IMR-90 (cell line): ENCODE measurements at regions not wholly inside any gene's neighbourhood (a gene's known extent, or its start where the extent isn't known, plus 50 kb on each side); places are given as distances from the start of the nearest gene placed in this dataset.

Experiments
- ATAC-seq: fragments of 200-7000 bp; cut with Tn5 transposase; 2 replicates; pipeline ENCODE4 v1.9.1; 2020; ENCODE audit warnings: low read depth, mild to moderate bottlenecking, moderate library complexity
- BruUV-seq: library from RNA; stranded (reverse); fragments of 400-500 nt; replicated peaks from 2 replicates; lab custom pipeline; 2021; lab: Mats Ljungman, UMichigan
- CTCF ChIA-PET: fragments of 300-600 bp; formaldehyde crosslinking; extraction: SDS; loops from one replicate; lab custom pipeline; 2021; ENCODE audit warnings: antibody characterized with exemption; lab: Yijun Ruan, JAX
- POLR2A ChIA-PET: fragments of 300-600 bp; sonication (Branson Sonifier 250); formaldehyde crosslinking; loops from one replicate; lab custom pipeline; 2022; ENCODE audit warnings: antibody characterized with exemption; ENCODE audit not compliant: unreplicated experiment; lab: Charles Lee
- DNase-seq: peaks from one replicate; pipeline ENCODE4 v3.0.0; 2013
- H2AFZ ChIP-seq: replicated peaks from 2 replicates; pipeline ENCODE3; 2013; ENCODE audit warnings: low read length, mild to moderate bottlenecking; ENCODE audit not compliant: poor library complexity
- H2AK5ac ChIP-seq: 2 replicates; pipeline ENCODE4 v1.6.1; 2013; ENCODE audit warnings: low read depth, low read length, inconsistent platforms
- H2AK9ac ChIP-seq: replicated peaks from 2 replicates; pipeline ENCODE3; 2013; ENCODE audit warnings: mild to moderate bottlenecking, low read depth, low read length, moderate library complexity; ENCODE audit not compliant: poor library complexity
- H2BK120ac ChIP-seq: 2 replicates; pipeline ENCODE4 v1.6.1; 2013; ENCODE audit warnings: low read depth, low read length, inconsistent platforms
- H2BK15ac ChIP-seq: 3 replicates; pipeline ENCODE4 v1.6.1; 2013; ENCODE audit warnings: low read depth, low read length, inconsistent platforms
- H2BK20ac ChIP-seq: 2 replicates; pipeline ENCODE4 v1.6.1; 2013; ENCODE audit warnings: low read depth, mild to moderate bottlenecking, inconsistent platforms, low read length, moderate library complexity
- H2BK5ac ChIP-seq: 2 replicates; pipeline ENCODE4 v1.6.1; 2013; ENCODE audit warnings: mild to moderate bottlenecking, low read depth, low read length, inconsistent platforms; ENCODE audit not compliant: poor library complexity, severe bottlenecking
- H3K14ac ChIP-seq: replicated peaks from 2 replicates; pipeline ENCODE4 v1.6.1; 2013; ENCODE audit warnings: low read depth, low read length, inconsistent platforms
- H3K18ac ChIP-seq: 2 replicates; pipeline ENCODE4 v1.6.1; 2013; ENCODE audit warnings: low read depth, low read length, control low read depth
- H3K23ac ChIP-seq: 2 replicates; pipeline ENCODE4 v1.6.1; 2013; ENCODE audit warnings: low read depth, low read length, inconsistent platforms
- H3K27ac ChIP-seq: 2 replicates; pipeline ENCODE4 v1.5.1; 2013; ENCODE audit warnings: mild to moderate bottlenecking, control low read depth, low read length; ENCODE audit not compliant: insufficient read depth
- H3K27me3 ChIP-seq: 2 replicates; pipeline ENCODE4 v1.6.1; 2013; ENCODE audit warnings: low read length; ENCODE audit not compliant: control insufficient read depth, insufficient read depth
- H3K36me3 ChIP-seq: 2 replicates; pipeline ENCODE4 v1.6.1; 2013; ENCODE audit warnings: low read length, mixed read lengths; ENCODE audit not compliant: control insufficient read depth, insufficient read depth
- H3K4ac ChIP-seq: 2 replicates; pipeline ENCODE4 v1.6.1; 2013; ENCODE audit warnings: low read depth, low read length, inconsistent platforms
- H3K4me1 ChIP-seq: 2 replicates; pipeline ENCODE4 v1.6.1; 2013; ENCODE audit warnings: low read length, mixed read lengths; ENCODE audit not compliant: control insufficient read depth, insufficient read depth
- H3K4me2 ChIP-seq: 2 replicates; pipeline ENCODE4 v1.6.1; 2013; ENCODE audit warnings: low read depth, mild to moderate bottlenecking, control low read depth, low read length, moderate library complexity
- H3K4me3 ChIP-seq: 2 replicates; pipeline ENCODE4 v1.5.1; 2013; ENCODE audit warnings: low read depth, mild to moderate bottlenecking, control low read depth, low read length, moderate library complexity; ENCODE audit not compliant: insufficient read depth
- H3K56ac ChIP-seq: 2 replicates; pipeline ENCODE4 v1.6.1; 2013; ENCODE audit warnings: low read length, inconsistent platforms; ENCODE audit not compliant: insufficient read depth; ENCODE audit errors: extremely low read depth
- H3K79me1 ChIP-seq, 2 experiments: 2 replicates each; pipeline ENCODE4 v1.6.1; 2013; ENCODE audit warnings: low read length in 2 of 2, inconsistent platforms in 1 of 2, low read depth in 1 of 2
- H3K9ac ChIP-seq: 2 replicates; pipeline ENCODE4 v1.6.1; 2013; ENCODE audit warnings: low read depth, low read length, control low read depth
- H3K9me1 ChIP-seq: 2 replicates; pipeline ENCODE4 v1.6.1; 2013; ENCODE audit warnings: low read length, inconsistent platforms; ENCODE audit not compliant: insufficient read depth
- H3K9me3 ChIP-seq: 2 replicates; pipeline ENCODE4 v1.6.1; 2013; ENCODE audit warnings: low read length; ENCODE audit not compliant: control insufficient read depth, insufficient read depth
- H4K20me1 ChIP-seq: 2 replicates; pipeline ENCODE4 v1.6.1; 2013; ENCODE audit warnings: low read length, inconsistent platforms; ENCODE audit not compliant: insufficient read depth
- H4K5ac ChIP-seq: 2 replicates; pipeline ENCODE4 v1.6.1; 2013; ENCODE audit warnings: mild to moderate bottlenecking, low read depth, low read length, control low read depth
- H4K8ac ChIP-seq, 2 experiments: 2 replicates each; pipeline ENCODE4 v1.6.1; 2013; ENCODE audit warnings: low read depth in 2 of 2, low read length in 2 of 2, control low read depth in 1 of 2, inconsistent platforms in 1 of 2
- H4K91ac ChIP-seq: 2 replicates; pipeline ENCODE4 v1.6.1; 2013; ENCODE audit warnings: low read depth, low read length, inconsistent platforms; ENCODE audit not compliant: insufficient read depth
- BHLHE40 ChIP-seq: fragments of 150-350 bp; IDR thresholded peaks from 2 replicates; pipeline ENCODE4 v1.6.1; 2016; ENCODE audit warnings: mild to moderate bottlenecking, low read depth, low read length
- CEBPB ChIP-seq: IDR thresholded peaks from 2 replicates; pipeline ENCODE4 v1.6.1; 2012; ENCODE audit warnings: low read depth, low read length, improper control_type of control experiment
- CHD1 ChIP-seq: IDR thresholded peaks from 2 replicates; pipeline ENCODE4 v1.6.1; 2012; ENCODE audit warnings: low read depth, low read length, improper control_type of control experiment
- ELK1 ChIP-seq: fragments of 150-350 bp; IDR thresholded peaks from 2 replicates; pipeline ENCODE4 v1.6.1; 2016; ENCODE audit warnings: low read depth, mild to moderate bottlenecking, low read length, moderate library complexity, borderline replicate concordance
- FOS ChIP-seq: fragments of 150-350 bp; IDR thresholded peaks from 2 replicates; pipeline ENCODE4 v1.6.1; 2016; ENCODE audit warnings: low read depth, low read length
- MAFK ChIP-seq: IDR thresholded peaks from 2 replicates; pipeline ENCODE4 v1.6.1; 2012; ENCODE audit warnings: low read depth, low read length, improper control_type of control experiment
- MAZ ChIP-seq: IDR thresholded peaks from 2 replicates; pipeline ENCODE4 v1.6.1; 2012; ENCODE audit warnings: low read depth, mild to moderate bottlenecking, low read length, improper control_type of control experiment, moderate library complexity, borderline replicate concordance
- MXI1 ChIP-seq: IDR thresholded peaks from 2 replicates; pipeline ENCODE4 v1.6.1; 2012; ENCODE audit warnings: low read depth, mild to moderate bottlenecking, low read length, moderate library complexity, borderline replicate concordance
- NFE2L2 ChIP-seq: fragments of 150-350 bp; IDR thresholded peaks from 2 replicates; pipeline ENCODE4 v1.6.1; 2016; ENCODE audit warnings: low read depth, mild to moderate bottlenecking, low read length
- POLR2A ChIP-seq: IDR thresholded peaks from 2 replicates; pipeline ENCODE4 v1.6.1; 2012; ENCODE audit warnings: mild to moderate bottlenecking, low read depth, low read length
- RAD21 ChIP-seq: IDR thresholded peaks from 2 replicates; pipeline ENCODE4 v1.6.1; 2012; ENCODE audit warnings: low read length, improper control_type of control experiment
- RCOR1 ChIP-seq: IDR thresholded peaks from 2 replicates; pipeline ENCODE4 v1.6.1; 2012; ENCODE audit warnings: mild to moderate bottlenecking, low read length, improper control_type of control experiment; ENCODE audit not compliant: insufficient replicate concordance
- RFX5 ChIP-seq: IDR thresholded peaks from 2 replicates; pipeline ENCODE4 v1.8.0; 2012; ENCODE audit warnings: low read depth, mild to moderate bottlenecking, low read length, moderate library complexity
- SMC3 ChIP-seq: fragments of 150-350 bp; IDR thresholded peaks from 2 replicates; pipeline ENCODE4 v1.6.1; 2016; ENCODE audit warnings: low read depth, mild to moderate bottlenecking, antibody characterized with exemption, low read length, moderate library complexity
- WGBS, 2 experiments: methylation state at CpG; one replicate each; pipeline versions ENCODE4 v1.1.5 to v1.1.7; 2013; ENCODE audit warnings: missing lambda C conversion rate in 2 of 2; ENCODE audit not compliant: insufficient read length in 1 of 2; ENCODE audit errors: extremely low coverage in 2 of 2; 5-methylcytosine and 5-hydroxymethylcytosine counted together
- dilution Hi-C: fragments of 300-500 bp; cut with HindIII; formaldehyde crosslinking; loops from one replicate; pipeline ENCODE4 v1.14.3; 2018; ENCODE audit warnings: low sequenced_read_pairs; ENCODE audit not compliant: unreplicated experiment
- in situ Hi-C: fragments of 300-500 bp; cut with MboI; formaldehyde crosslinking; loops from 3 replicates; pipeline ENCODE4 v1.14.3; 2019; ENCODE audit warnings: low sequenced_read_pairs, inconsistent platforms, mixed read lengths
- intact Hi-C: fragments of 100-400 bp; cut with micrococcal nuclease; formaldehyde crosslinking; loops from 2 replicates; pipeline ENCODE4 v1.10.0; 2022
- TF ChIP-seq, protein P1 (sequence below): fragments of 150-350 bp; IDR thresholded peaks from 2 replicates; pipeline ENCODE4 v1.6.1; 2017; ENCODE audit warnings: mild to moderate bottlenecking, antibody characterized with exemption, low read length, low read depth
- TF ChIP-seq, protein P2 (sequence below): conservative IDR thresholded peaks from 2 replicates; pipeline ENCODE4 v1.5.1; 2012; ENCODE audit warnings: mild to moderate bottlenecking, low read depth, low read length, improper control_type of control experiment

DNA sequence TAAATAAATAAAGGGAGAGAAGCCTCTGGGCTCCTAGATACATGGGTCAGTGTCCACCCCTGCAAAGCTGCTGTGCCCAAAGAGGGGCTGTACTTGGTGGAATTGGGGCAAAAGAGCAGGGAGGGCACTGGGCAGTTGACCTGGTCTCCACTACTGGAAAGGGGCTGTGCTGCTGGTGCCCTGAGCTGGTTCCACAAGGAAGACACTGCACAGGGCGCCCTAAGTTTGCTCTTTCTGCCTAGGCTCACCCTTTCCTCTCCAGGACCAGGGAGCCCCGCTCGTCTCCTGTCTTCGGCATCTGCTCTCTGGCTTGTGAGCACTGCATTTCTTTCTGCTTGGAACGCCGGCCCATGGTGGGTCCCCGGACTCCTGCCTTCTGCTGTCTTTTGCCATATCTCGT is 161.9 kb downstream of the SEC14L1 start:
- Histone ChIP-seq H4K8ac (no peak overlapping the region), H3K14ac (no peak overlapping the region), H3K23ac (no peak overlapping the region), H3K18ac (no peak overlapping the region), H3K9ac (no peak overlapping the region), H3K27me3 (no peaks in the 10 kb centered on the region), H2AK5ac (no peak overlapping the region), H3K4me1 (peaks cover 12% of the 10 kb centered on the region), H3K4me3 (no peak overlapping the region), H3K9me3 (peaks cover 9% of the 10 kb centered on the region), H3K9me1 (peaks cover 19% of the 10 kb centered on the region), H4K20me1 (no peaks in the 10 kb centered on the region), H4K5ac (no peak overlapping the region), H3K56ac (no peak overlapping the region), H3K27ac (no peak overlapping the region), H2BK15ac (no peak overlapping the region), H3K36me3 (no peaks in the 10 kb centered on the region), H4K91ac (no peak overlapping the region), H3K79me1 (peaks cover 19 to 71% of the 10 kb centered on the region in 2 experiments), H2BK120ac (no peak overlapping the region), H2BK5ac (no peak overlapping the region), H3K4me2 (no peak overlapping the region), H2AK9ac (no peak overlapping the region), H2BK20ac (no peak overlapping the region), H3K4ac (0 out of 2 replicates have a peak overlapping the region, but pooled peaks have one; percentile 5), H2AFZ (no peak overlapping the region)
- DNase-seq (no peak), ATAC-seq (no peak)
- POLR2A ChIA-PET, result no interaction called here
- intact Hi-C loops (no loop called here), in situ Hi-C loops (no loop called here), dilution Hi-C loops (no loop called here)
- BruUV-seq, result no TSS peak
- TF ChIP-seq, protein P1, sequence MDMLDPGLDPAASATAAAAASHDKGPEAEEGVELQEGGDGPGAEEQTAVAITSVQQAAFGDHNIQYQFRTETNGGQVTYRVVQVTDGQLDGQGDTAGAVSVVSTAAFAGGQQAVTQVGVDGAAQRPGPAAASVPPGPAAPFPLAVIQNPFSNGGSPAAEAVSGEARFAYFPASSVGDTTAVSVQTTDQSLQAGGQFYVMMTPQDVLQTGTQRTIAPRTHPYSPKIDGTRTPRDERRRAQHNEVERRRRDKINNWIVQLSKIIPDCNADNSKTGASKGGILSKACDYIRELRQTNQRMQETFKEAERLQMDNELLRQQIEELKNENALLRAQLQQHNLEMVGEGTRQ, result no peak
- TF ChIP-seq POLR2A (no peak), RAD21 (no peak), CEBPB (no peak), MAZ (no peak), RFX5 (no peak), MAFK (no peak), BHLHE40 (no peak), RCOR1 (no peak), CHD1 (no peak), NFE2L2 (no peak), MXI1 (no peak), FOS (no peak), ELK1 (no peak), SMC3 (no peak)
- TF ChIP-seq, protein P2, sequence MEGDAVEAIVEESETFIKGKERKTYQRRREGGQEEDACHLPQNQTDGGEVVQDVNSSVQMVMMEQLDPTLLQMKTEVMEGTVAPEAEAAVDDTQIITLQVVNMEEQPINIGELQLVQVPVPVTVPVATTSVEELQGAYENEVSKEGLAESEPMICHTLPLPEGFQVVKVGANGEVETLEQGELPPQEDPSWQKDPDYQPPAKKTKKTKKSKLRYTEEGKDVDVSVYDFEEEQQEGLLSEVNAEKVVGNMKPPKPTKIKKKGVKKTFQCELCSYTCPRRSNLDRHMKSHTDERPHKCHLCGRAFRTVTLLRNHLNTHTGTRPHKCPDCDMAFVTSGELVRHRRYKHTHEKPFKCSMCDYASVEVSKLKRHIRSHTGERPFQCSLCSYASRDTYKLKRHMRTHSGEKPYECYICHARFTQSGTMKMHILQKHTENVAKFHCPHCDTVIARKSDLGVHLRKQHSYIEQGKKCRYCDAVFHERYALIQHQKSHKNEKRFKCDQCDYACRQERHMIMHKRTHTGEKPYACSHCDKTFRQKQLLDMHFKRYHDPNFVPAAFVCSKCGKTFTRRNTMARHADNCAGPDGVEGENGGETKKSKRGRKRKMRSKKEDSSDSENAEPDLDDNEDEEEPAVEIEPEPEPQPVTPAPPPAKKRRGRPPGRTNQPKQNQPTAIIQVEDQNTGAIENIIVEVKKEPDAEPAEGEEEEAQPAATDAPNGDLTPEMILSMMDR, result no peak
- CTCF ChIA-PET, result no interaction called here
- 90% methylated on average over 2 of the region's 8 CpGs; no CpG with 5 or more reads in 1 of the 2 experiments for whole genome bisulfite sequencing, 2 experiments
